ENCODE measurements at regions not wholly inside any gene's neighbourhood (a gene's known extent, or its start where the extent isn't known, plus 50 kb on each side); places are given as distances from the start of the nearest gene placed in this dataset.

- no peak overlapping the region for H2AFZ ChIP-seq (ENCODE audit: low read depth, low read length)
- no peak overlapping the region for H3K4me2 ChIP-seq (ENCODE audit: insufficient read depth, low read length)
- ChIA-PET CTCF (no interaction called here), POLR2A (no interaction called here)
- H3K79me2 ChIP-seq (ENCODE audit: control insufficient read depth, insufficient read depth, low read length): no peaks in the 10 kb centered on the region
- H4K20me1 ChIP-seq (replicated peaks; ENCODE audit: control insufficient read depth, extremely low read depth, insufficient read depth, low read length): no peaks in the 10 kb centered on the region
- no peak overlapping the region for H3K4me3 ChIP-seq (replicated peaks in 1 of 3; ENCODE audit: insufficient read depth in 1 of 3, low read depth in 1 of 3, low read length in 3 of 3)
- H3K4me1 ChIP-seq (ENCODE audit: control insufficient read depth, extremely low read depth, insufficient read depth, low read length): no peaks in the 10 kb centered on the region
- TF ChIP-seq, protein P1, sequence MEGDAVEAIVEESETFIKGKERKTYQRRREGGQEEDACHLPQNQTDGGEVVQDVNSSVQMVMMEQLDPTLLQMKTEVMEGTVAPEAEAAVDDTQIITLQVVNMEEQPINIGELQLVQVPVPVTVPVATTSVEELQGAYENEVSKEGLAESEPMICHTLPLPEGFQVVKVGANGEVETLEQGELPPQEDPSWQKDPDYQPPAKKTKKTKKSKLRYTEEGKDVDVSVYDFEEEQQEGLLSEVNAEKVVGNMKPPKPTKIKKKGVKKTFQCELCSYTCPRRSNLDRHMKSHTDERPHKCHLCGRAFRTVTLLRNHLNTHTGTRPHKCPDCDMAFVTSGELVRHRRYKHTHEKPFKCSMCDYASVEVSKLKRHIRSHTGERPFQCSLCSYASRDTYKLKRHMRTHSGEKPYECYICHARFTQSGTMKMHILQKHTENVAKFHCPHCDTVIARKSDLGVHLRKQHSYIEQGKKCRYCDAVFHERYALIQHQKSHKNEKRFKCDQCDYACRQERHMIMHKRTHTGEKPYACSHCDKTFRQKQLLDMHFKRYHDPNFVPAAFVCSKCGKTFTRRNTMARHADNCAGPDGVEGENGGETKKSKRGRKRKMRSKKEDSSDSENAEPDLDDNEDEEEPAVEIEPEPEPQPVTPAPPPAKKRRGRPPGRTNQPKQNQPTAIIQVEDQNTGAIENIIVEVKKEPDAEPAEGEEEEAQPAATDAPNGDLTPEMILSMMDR (IDR thresholded peaks at IDR 0.05; ENCODE audit: extremely low read depth in 1 of 2, insufficient read depth in 1 of 2, low read depth in 1 of 2, low read length in 2 of 2): no peak
- no peak for TF ChIP-seq POLR2A (IDR thresholded peaks at IDR 0.05; ENCODE audit: low read depth, low read length)
- no peak for TF ChIP-seq MYC (IDR thresholded peaks at IDR 0.05; ENCODE audit: low read depth, low read length)
- TF ChIP-seq POLR2AphosphoS5 (IDR thresholded peaks at IDR 0.05; ENCODE audit: insufficient read depth, low read depth, low read length): no peak
- no peak for TF ChIP-seq EZH2 (IDR thresholded peaks at IDR 0.05; ENCODE audit: borderline replicate concordance, low read depth, low read length, severe bottlenecking)
- TF ChIP-seq FOS (IDR thresholded peaks at IDR 0.05; ENCODE audit: borderline replicate concordance, insufficient read depth, low read length): no peak
- TF ChIP-seq MAX (IDR thresholded peaks at IDR 0.05; ENCODE audit: insufficient read depth, insufficient read length): no peak
- H3K27ac ChIP-seq (ENCODE audit: insufficient read depth, low read depth, low read length): no peak overlapping the region
- H3K9me3 ChIP-seq (replicated peaks; ENCODE audit: control insufficient read depth, insufficient read depth, low read length): no peaks in the 10 kb centered on the region
- intact Hi-C loops (cut with micrococcal nuclease): no loop called here
- no peaks in the 10 kb centered on the region for H3K9me1 ChIP-seq (replicated peaks; ENCODE audit: control insufficient read depth, extremely low read depth, insufficient read depth, low read length)
- FAIRE-seq (no peak), DNase-seq (ENCODE audit: low read depth, low spot score) (no peak)
- H3K9ac ChIP-seq (replicated peaks; ENCODE audit: extremely low read depth, insufficient read depth, low read length): no peak overlapping the region
- BruUV-seq (replicated peaks): no TSS peak
- dilution Hi-C loops (cut with MboI; ENCODE audit: extremely low pct_ligation_motif_present, low sequenced_read_pairs): no loop called here
- no peaks in the 10 kb centered on the region for H3K36me3 ChIP-seq (ENCODE audit: control insufficient read depth in 2 of 2, extremely low read depth in 1 of 2, insufficient read depth in 2 of 2, low read length in 2 of 2)
- H3K27me3 ChIP-seq (ENCODE audit: control insufficient read depth in 2 of 2, insufficient read depth in 2 of 2, low read length in 2 of 2): no peaks in the 10 kb centered on the region
Measured at GRCh38 chrX:7346021-7346420, 198.1 kb upstream of the PUDP start.

DNA sequence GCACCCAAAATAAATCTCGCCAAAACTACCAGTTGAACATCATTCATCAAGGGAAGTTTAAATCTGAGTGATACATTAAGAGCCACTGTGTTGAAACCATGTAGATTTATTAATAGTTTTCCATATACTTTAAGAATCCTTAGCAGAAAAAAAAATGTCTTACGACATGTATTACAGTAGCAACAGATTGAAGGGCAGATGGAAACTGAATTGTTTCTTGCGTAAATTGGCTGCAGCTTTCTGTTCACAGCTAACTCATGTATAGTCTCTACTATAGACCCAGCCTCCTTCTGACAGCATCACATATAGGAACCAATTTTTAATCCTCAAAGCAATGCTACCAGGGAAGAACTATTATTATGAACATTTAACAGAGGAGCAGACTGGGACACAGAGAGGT lies 195.2 kb upstream of the PUDP start:
- H3K4me2 ChIP-seq (ENCODE audit: insufficient read depth, low read length): no peak overlapping the region
- CTCF ChIA-PET: no interaction called here
- no peaks in the 10 kb centered on the region for H4K20me1 ChIP-seq (replicated peaks; ENCODE audit: control insufficient read depth, extremely low read depth, insufficient read depth, low read length)
- H3K9me1 ChIP-seq (replicated peaks; ENCODE audit: control insufficient read depth, extremely low read depth, insufficient read depth, low read length): no peaks in the 10 kb centered on the region
- no peaks in the 10 kb centered on the region for H3K9me3 ChIP-seq (replicated peaks; ENCODE audit: control insufficient read depth, insufficient read depth, low read length)
- H3K36me3 ChIP-seq (ENCODE audit: control insufficient read depth in 2 of 2, extremely low read depth in 1 of 2, insufficient read depth in 2 of 2, low read length in 2 of 2): no peaks in the 10 kb centered on the region
- H3K4me3 ChIP-seq (replicated peaks in 1 of 3; ENCODE audit: insufficient read depth in 1 of 3, low read depth in 1 of 3, low read length in 3 of 3): no peak overlapping the region
- H2AFZ ChIP-seq (ENCODE audit: low read depth, low read length): no peak overlapping the region
- FAIRE-seq: no peak
- H3K27ac ChIP-seq (ENCODE audit: insufficient read depth, low read depth, low read length): no peak overlapping the region
- BruUV-seq (replicated peaks): no TSS peak
- intact Hi-C loops (cut with micrococcal nuclease): no loop called here
- no peaks in the 10 kb centered on the region for H3K4me1 ChIP-seq (ENCODE audit: control insufficient read depth, extremely low read depth, insufficient read depth, low read length)
- POLR2A ChIA-PET: no interaction called here
- no peaks in the 10 kb centered on the region for H3K79me2 ChIP-seq (ENCODE audit: control insufficient read depth, insufficient read depth, low read length)
- dilution Hi-C loops (cut with MboI; ENCODE audit: extremely low pct_ligation_motif_present, low sequenced_read_pairs): no loop called here
- no peaks in the 10 kb centered on the region for H3K27me3 ChIP-seq (ENCODE audit: control insufficient read depth in 2 of 2, insufficient read depth in 2 of 2, low read length in 2 of 2)
- no peak for DNase-seq (ENCODE audit: low read depth, low spot score)
- H3K9ac ChIP-seq (replicated peaks; ENCODE audit: extremely low read depth, insufficient read depth, low read length): no peak overlapping the region
- TF ChIP-seq FOS (IDR thresholded peaks at IDR 0.05; ENCODE audit: borderline replicate concordance, insufficient read depth, low read length) (no peak), POLR2AphosphoS5 (IDR thresholded peaks at IDR 0.05; ENCODE audit: insufficient read depth, low read depth, low read length) (no peak), JUN (IDR thresholded peaks at IDR 0.05; ENCODE audit: borderline replicate concordance, insufficient read depth, insufficient read length, low read depth) (no peak), EZH2 (IDR thresholded peaks at IDR 0.05; ENCODE audit: borderline replicate concordance, low read depth, low read length, severe bottlenecking) (no peak), GATA2 (IDR thresholded peaks at IDR 0.05; ENCODE audit: insufficient read depth, insufficient read length, low read depth, low read length) (no peak), MAX (IDR thresholded peaks at IDR 0.05; ENCODE audit: insufficient read depth, insufficient read length) (no peak), POLR2A (IDR thresholded peaks at IDR 0.05; ENCODE audit: low read depth, low read length) (no peak), MYC (IDR thresholded peaks at IDR 0.05; ENCODE audit: low read depth, low read length) (no peak)
- TF ChIP-seq, protein P1 (IDR thresholded peaks at IDR 0.05; ENCODE audit: extremely low read depth in 1 of 2, insufficient read depth in 1 of 2, low read depth in 1 of 2, low read length in 2 of 2): no peak
